ENCODE measurements at regions not wholly inside any gene's neighbourhood (a gene's known extent, or its start where the extent isn't known, plus 50 kb on each side); places are given as distances from the start of the nearest gene placed in this dataset.

GRCh38 chr6:19551611-19552010 lies 285.6 kb upstream of the ID4 start:
- Histone ChIP-seq H3K27ac (ENCODE audit: insufficient read depth, low read length, poor library complexity, severe bottlenecking) (no peak overlapping the region), H3K9me3 (ENCODE audit: control insufficient read depth, low read length) (no peaks in the 10 kb centered on the region), H3K4me3 (ENCODE audit: insufficient read depth, low read depth, low read length, poor library complexity, severe bottlenecking) (no peak overlapping the region), H3K36me3 (ENCODE audit: control insufficient read depth, insufficient read depth, low read length) (no peaks in the 10 kb centered on the region), H3K27me3 (replicated peaks; ENCODE audit: control insufficient read depth, insufficient read depth, low read length, poor library complexity, severe bottlenecking) (no peaks in the 10 kb centered on the region), H3K4me1 (ENCODE audit: control insufficient read depth, insufficient read depth, low read length, poor library complexity, severe bottlenecking) (no peaks in the 10 kb centered on the region)
- no peak for DNase-seq

- no peaks in the 10 kb centered on the region for H3K27me3 ChIP-seq (replicated peaks; ENCODE audit: control insufficient read depth, insufficient read depth, low read length, poor library complexity, severe bottlenecking)
- H3K4me3 ChIP-seq (ENCODE audit: insufficient read depth, low read depth, low read length, poor library complexity, severe bottlenecking): no peak overlapping the region
- H3K36me3 ChIP-seq (ENCODE audit: control insufficient read depth, insufficient read depth, low read length): no peaks in the 10 kb centered on the region
- H3K27ac ChIP-seq (ENCODE audit: insufficient read depth, low read length, poor library complexity, severe bottlenecking): no peak overlapping the region
- H3K9me3 ChIP-seq (ENCODE audit: control insufficient read depth, low read length): no peaks in the 10 kb centered on the region
- DNase-seq: no peak
- H3K4me1 ChIP-seq (ENCODE audit: control insufficient read depth, insufficient read depth, low read length, poor library complexity, severe bottlenecking): no peaks in the 10 kb centered on the region
These were observed 285.1 kb upstream of the ID4 start for GRCh38 chr6:19552076-19552475.

GRCh38 chr6:19552588-19552987 lies 284.6 kb upstream of the ID4 start:
- DNase-seq: no peak
- H3K27ac ChIP-seq (ENCODE audit: insufficient read depth, low read length, poor library complexity, severe bottlenecking): no peak overlapping the region

GRCh38 chr6:19554356-19555225 lies 282.6 kb upstream of the ID4 start:
- Histone ChIP-seq H3K27ac (ENCODE audit: insufficient read depth, low read length, poor library complexity, severe bottlenecking) (no peak overlapping the region), H3K27me3 (replicated peaks; ENCODE audit: control insufficient read depth, insufficient read depth, low read length, poor library complexity, severe bottlenecking) (no peaks in the 10 kb centered on the region), H3K9me3 (ENCODE audit: control insufficient read depth, low read length) (no peaks in the 10 kb centered on the region), H3K4me1 (ENCODE audit: control insufficient read depth, insufficient read depth, low read length, poor library complexity, severe bottlenecking) (no peaks in the 10 kb centered on the region), H3K36me3 (ENCODE audit: control insufficient read depth, insufficient read depth, low read length) (no peaks in the 10 kb centered on the region), H3K4me3 (ENCODE audit: insufficient read depth, low read depth, low read length, poor library complexity, severe bottlenecking) (no peak overlapping the region)
- no peak for DNase-seq

More at GRCh38 chr6:19552588-19552987, 284.6 kb upstream of the ID4 start:
- Histone ChIP-seq H3K36me3 (ENCODE audit: control insufficient read depth, insufficient read depth, low read length) (no peaks in the 10 kb centered on the region), H3K27me3 (replicated peaks; ENCODE audit: control insufficient read depth, insufficient read depth, low read length, poor library complexity, severe bottlenecking) (no peaks in the 10 kb centered on the region), H3K9me3 (ENCODE audit: control insufficient read depth, low read length) (no peaks in the 10 kb centered on the region), H3K4me1 (ENCODE audit: control insufficient read depth, insufficient read depth, low read length, poor library complexity, severe bottlenecking) (no peaks in the 10 kb centered on the region), H3K4me3 (ENCODE audit: insufficient read depth, low read depth, low read length, poor library complexity, severe bottlenecking) (no peak overlapping the region)

- no peak for DNase-seq
- Histone ChIP-seq H3K9me3 (ENCODE audit: control insufficient read depth, low read length) (no peaks in the 10 kb centered on the region), H3K27ac (ENCODE audit: insufficient read depth, low read length, poor library complexity, severe bottlenecking) (no peak overlapping the region), H3K4me1 (ENCODE audit: control insufficient read depth, insufficient read depth, low read length, poor library complexity, severe bottlenecking) (no peaks in the 10 kb centered on the region), H3K4me3 (ENCODE audit: insufficient read depth, low read depth, low read length, poor library complexity, severe bottlenecking) (no peak overlapping the region), H3K27me3 (replicated peaks; ENCODE audit: control insufficient read depth, insufficient read depth, low read length, poor library complexity, severe bottlenecking) (no peaks in the 10 kb centered on the region), H3K36me3 (ENCODE audit: control insufficient read depth, insufficient read depth, low read length) (no peaks in the 10 kb centered on the region)
These were observed 280.0 kb upstream of the ID4 start for GRCh38 chr6:19557191-19557590.

- no peak overlapping the region for H3K27ac ChIP-seq (ENCODE audit: insufficient read depth, low read length, poor library complexity, severe bottlenecking)
- DNase-seq: no peak
- no peaks in the 10 kb centered on the region for H3K27me3 ChIP-seq (replicated peaks; ENCODE audit: control insufficient read depth, insufficient read depth, low read length, poor library complexity, severe bottlenecking)
- no peaks in the 10 kb centered on the region for H3K36me3 ChIP-seq (ENCODE audit: control insufficient read depth, insufficient read depth, low read length)
- H3K9me3 ChIP-seq (ENCODE audit: control insufficient read depth, low read length): no peaks in the 10 kb centered on the region
- no peak overlapping the region for H3K4me3 ChIP-seq (ENCODE audit: insufficient read depth, low read depth, low read length, poor library complexity, severe bottlenecking)
- no peaks in the 10 kb centered on the region for H3K4me1 ChIP-seq (ENCODE audit: control insufficient read depth, insufficient read depth, low read length, poor library complexity, severe bottlenecking)
These were observed 279.0 kb upstream of the ID4 start for GRCh38 chr6:19558201-19558600.

- Histone ChIP-seq H3K4me3 (ENCODE audit: insufficient read depth, low read depth, low read length, poor library complexity, severe bottlenecking) (no peak overlapping the region), H3K9me3 (ENCODE audit: control insufficient read depth, low read length) (no peaks in the 10 kb centered on the region), H3K36me3 (ENCODE audit: control insufficient read depth, insufficient read depth, low read length) (no peaks in the 10 kb centered on the region), H3K27ac (ENCODE audit: insufficient read depth, low read length, poor library complexity, severe bottlenecking) (no peak overlapping the region), H3K4me1 (ENCODE audit: control insufficient read depth, insufficient read depth, low read length, poor library complexity, severe bottlenecking) (no peaks in the 10 kb centered on the region), H3K27me3 (replicated peaks; ENCODE audit: control insufficient read depth, insufficient read depth, low read length, poor library complexity, severe bottlenecking) (no peaks in the 10 kb centered on the region)
- DNase-seq: no peak
These were observed 278.2 kb upstream of the ID4 start for GRCh38 chr6:19558934-19559333.

- H3K27me3 ChIP-seq (replicated peaks; ENCODE audit: control insufficient read depth, insufficient read depth, low read length, poor library complexity, severe bottlenecking): no peaks in the 10 kb centered on the region
- H3K4me1 ChIP-seq (ENCODE audit: control insufficient read depth, insufficient read depth, low read length, poor library complexity, severe bottlenecking): no peaks in the 10 kb centered on the region
- no peak overlapping the region for H3K4me3 ChIP-seq (ENCODE audit: insufficient read depth, low read depth, low read length, poor library complexity, severe bottlenecking)
- no peaks in the 10 kb centered on the region for H3K36me3 ChIP-seq (ENCODE audit: control insufficient read depth, insufficient read depth, low read length)
- no peak overlapping the region for H3K27ac ChIP-seq (ENCODE audit: insufficient read depth, low read length, poor library complexity, severe bottlenecking)
- DNase-seq: no peak
- H3K9me3 ChIP-seq (ENCODE audit: control insufficient read depth, low read length): no peaks in the 10 kb centered on the region
These were observed 274.7 kb upstream of the ID4 start for GRCh38 chr6:19562468-19562867.

GRCh38 chr6:19569563-19569962 lies 267.6 kb upstream of the ID4 start:
- no peak overlapping the region for H3K27ac ChIP-seq (ENCODE audit: insufficient read depth, low read length, poor library complexity, severe bottlenecking)
- H3K4me1 ChIP-seq (ENCODE audit: control insufficient read depth, insufficient read depth, low read length, poor library complexity, severe bottlenecking): no peaks in the 10 kb centered on the region
- no peak overlapping the region for H3K4me3 ChIP-seq (ENCODE audit: insufficient read depth, low read depth, low read length, poor library complexity, severe bottlenecking)

GRCh38 chr6:19571176-19571575 lies 266.0 kb upstream of the ID4 start:
- no peak overlapping the region for H3K4me3 ChIP-seq (ENCODE audit: insufficient read depth, low read depth, low read length, poor library complexity, severe bottlenecking)
- H3K27me3 ChIP-seq (replicated peaks; ENCODE audit: control insufficient read depth, insufficient read depth, low read length, poor library complexity, severe bottlenecking): no peaks in the 10 kb centered on the region
- no peaks in the 10 kb centered on the region for H3K36me3 ChIP-seq (ENCODE audit: control insufficient read depth, insufficient read depth, low read length)
- H3K4me1 ChIP-seq (ENCODE audit: control insufficient read depth, insufficient read depth, low read length, poor library complexity, severe bottlenecking): no peaks in the 10 kb centered on the region
- DNase-seq: no peak
- no peaks in the 10 kb centered on the region for H3K9me3 ChIP-seq (ENCODE audit: control insufficient read depth, low read length)
- no peak overlapping the region for H3K27ac ChIP-seq (ENCODE audit: insufficient read depth, low read length, poor library complexity, severe bottlenecking)

More at GRCh38 chr6:19569563-19569962, 267.6 kb upstream of the ID4 start:
- DNase-seq: no peak
- no peaks in the 10 kb centered on the region for H3K9me3 ChIP-seq (ENCODE audit: control insufficient read depth, low read length)
- H3K27me3 ChIP-seq (replicated peaks; ENCODE audit: control insufficient read depth, insufficient read depth, low read length, poor library complexity, severe bottlenecking): no peaks in the 10 kb centered on the region
- no peaks in the 10 kb centered on the region for H3K36me3 ChIP-seq (ENCODE audit: control insufficient read depth, insufficient read depth, low read length)
